ENCODE measurements at regions not wholly inside any gene's neighbourhood (a gene's known extent, or its start where the extent isn't known, plus 50 kb on each side); places are given as distances from the start of the nearest gene placed in this dataset.

DNA sequence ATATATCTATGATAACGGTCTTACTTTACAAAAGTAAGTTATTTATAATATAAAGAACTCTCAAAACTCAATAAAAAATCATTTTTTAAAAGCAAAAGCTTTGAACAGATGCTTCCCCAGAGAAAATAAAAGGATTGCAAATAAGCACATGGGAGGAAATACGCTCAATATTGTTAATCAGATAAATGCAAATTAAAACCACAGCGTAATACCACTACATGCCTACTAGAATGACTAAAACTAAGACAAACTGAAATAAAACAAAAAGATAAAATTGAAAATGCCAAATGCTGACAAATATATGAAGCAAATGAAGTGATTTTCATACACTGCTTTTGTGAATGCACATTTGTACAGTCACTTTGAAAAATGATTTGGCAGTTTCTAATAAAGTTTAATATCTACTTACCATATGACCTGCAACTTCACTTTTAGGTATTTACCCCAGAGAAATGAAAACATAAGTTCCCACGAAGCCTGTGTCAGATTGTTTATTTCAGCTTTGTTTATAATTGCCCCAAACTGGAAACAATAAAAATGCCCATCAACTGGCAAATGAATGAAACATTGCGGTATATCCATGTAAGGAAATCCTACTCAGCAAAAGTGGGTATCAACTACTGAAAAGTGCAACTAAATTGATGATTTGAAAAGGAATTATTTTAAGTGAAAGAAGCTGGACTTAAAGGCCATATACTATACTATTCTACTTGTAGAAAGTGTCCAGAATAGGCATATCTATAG lies 1072.4 kb downstream of the TMTC2 start:
- TF ChIP-seq POLR2A (IDR thresholded peaks at IDR 0.05) (no peak), EP300 (IDR thresholded peaks at IDR 0.05) (no peak)

Data from upper lobe of left lung (tissue), 4 donors.